IMR-90 (cell line): ENCODE measurements at regions not wholly inside any gene's neighbourhood (a gene's known extent, or its start where the extent isn't known, plus 50 kb on each side); places are given as distances from the start of the nearest gene placed in this dataset.

Experiments used
- MXI1 ChIP-seq: IDR thresholded peaks from 2 replicates; pipeline ENCODE4 v1.6.1; 2012; ENCODE audit warnings: low read depth, mild to moderate bottlenecking, low read length, moderate library complexity, borderline replicate concordance
- RAD21 ChIP-seq: IDR thresholded peaks from 2 replicates; pipeline ENCODE4 v1.6.1; 2012; ENCODE audit warnings: low read length, improper control_type of control experiment
- RCOR1 ChIP-seq: IDR thresholded peaks from 2 replicates; pipeline ENCODE4 v1.6.1; 2012; ENCODE audit warnings: mild to moderate bottlenecking, low read length, improper control_type of control experiment; ENCODE audit not compliant: insufficient replicate concordance
- TF ChIP-seq, protein P1 (sequence below): conservative IDR thresholded peaks from 2 replicates; pipeline ENCODE4 v1.5.1; 2012; ENCODE audit warnings: mild to moderate bottlenecking, low read depth, low read length, improper control_type of control experiment
- TF ChIP-seq, protein P2 (sequence below): fragments of 150-350 bp; IDR thresholded peaks from 2 replicates; pipeline ENCODE4 v1.6.1; 2017; ENCODE audit warnings: mild to moderate bottlenecking, antibody characterized with exemption, low read length, low read depth

DNA sequence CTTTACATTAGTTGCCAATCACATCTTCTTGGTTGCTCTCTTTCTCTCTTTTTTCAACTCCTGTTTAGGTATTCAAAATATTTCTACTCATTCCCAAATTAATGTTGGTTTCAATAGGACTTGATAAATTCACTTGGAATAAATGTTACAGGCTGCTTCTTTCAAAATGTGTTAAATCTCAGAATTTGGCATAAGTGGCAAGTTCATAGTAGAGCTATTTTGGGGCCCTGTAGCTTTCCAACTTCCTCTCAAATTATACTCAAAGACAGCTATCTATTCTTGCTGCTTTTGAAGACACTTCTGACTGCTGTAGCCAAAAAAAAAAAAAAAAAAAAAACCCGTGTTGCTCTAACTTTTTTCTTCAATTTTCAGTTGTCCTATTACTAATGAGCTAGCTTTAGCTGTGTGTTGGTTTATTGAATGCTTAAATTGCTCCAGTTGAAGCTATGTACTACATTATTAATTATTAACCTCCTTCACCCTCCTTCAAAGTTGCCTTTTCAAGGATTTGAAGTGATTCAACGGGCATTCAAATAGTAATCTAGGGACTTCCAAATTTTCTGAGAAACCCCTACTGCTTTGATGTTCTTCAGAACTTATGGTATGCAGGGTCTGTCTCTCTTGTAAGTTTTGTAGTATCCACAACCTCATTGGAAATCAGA is 554.6 kb upstream of the FLRT2 start:
- TF ChIP-seq, protein P1, sequence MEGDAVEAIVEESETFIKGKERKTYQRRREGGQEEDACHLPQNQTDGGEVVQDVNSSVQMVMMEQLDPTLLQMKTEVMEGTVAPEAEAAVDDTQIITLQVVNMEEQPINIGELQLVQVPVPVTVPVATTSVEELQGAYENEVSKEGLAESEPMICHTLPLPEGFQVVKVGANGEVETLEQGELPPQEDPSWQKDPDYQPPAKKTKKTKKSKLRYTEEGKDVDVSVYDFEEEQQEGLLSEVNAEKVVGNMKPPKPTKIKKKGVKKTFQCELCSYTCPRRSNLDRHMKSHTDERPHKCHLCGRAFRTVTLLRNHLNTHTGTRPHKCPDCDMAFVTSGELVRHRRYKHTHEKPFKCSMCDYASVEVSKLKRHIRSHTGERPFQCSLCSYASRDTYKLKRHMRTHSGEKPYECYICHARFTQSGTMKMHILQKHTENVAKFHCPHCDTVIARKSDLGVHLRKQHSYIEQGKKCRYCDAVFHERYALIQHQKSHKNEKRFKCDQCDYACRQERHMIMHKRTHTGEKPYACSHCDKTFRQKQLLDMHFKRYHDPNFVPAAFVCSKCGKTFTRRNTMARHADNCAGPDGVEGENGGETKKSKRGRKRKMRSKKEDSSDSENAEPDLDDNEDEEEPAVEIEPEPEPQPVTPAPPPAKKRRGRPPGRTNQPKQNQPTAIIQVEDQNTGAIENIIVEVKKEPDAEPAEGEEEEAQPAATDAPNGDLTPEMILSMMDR, result no peak
- no peak for TF ChIP-seq MXI1
- TF ChIP-seq RCOR1, result no peak
- TF ChIP-seq, protein P2, sequence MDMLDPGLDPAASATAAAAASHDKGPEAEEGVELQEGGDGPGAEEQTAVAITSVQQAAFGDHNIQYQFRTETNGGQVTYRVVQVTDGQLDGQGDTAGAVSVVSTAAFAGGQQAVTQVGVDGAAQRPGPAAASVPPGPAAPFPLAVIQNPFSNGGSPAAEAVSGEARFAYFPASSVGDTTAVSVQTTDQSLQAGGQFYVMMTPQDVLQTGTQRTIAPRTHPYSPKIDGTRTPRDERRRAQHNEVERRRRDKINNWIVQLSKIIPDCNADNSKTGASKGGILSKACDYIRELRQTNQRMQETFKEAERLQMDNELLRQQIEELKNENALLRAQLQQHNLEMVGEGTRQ, result no peak
- TF ChIP-seq RAD21, result no peak
